RKO (cell line): ENCODE measurements at regions not wholly inside any gene's neighbourhood (a gene's known extent, or its start where the extent isn't known, plus 50 kb on each side); places are given as distances from the start of the nearest gene placed in this dataset.
"Not testable (repeated sequence)": the region's sequence is repeated elsewhere in the genome, so short reads cannot be mapped to it uniquely, and the experiment has no call there.

ENCODE experiments used
- DNase-seq: peaks from one replicate; pipeline ENCODE4 v3.0.0-alpha.2; 2016; ENCODE audit warnings: low spot score

GRCh38 chr3:8311321-8311720, 190.3 kb upstream of the LMCD1 start:
- no peak for DNase-seq

GRCh38 chr3:8312685-8313084, 188.9 kb upstream of the LMCD1 start:
- DNase-seq, result no peak

GRCh38 chr3:8313560-8314267, 187.9 kb upstream of the LMCD1 start:
- no peak for DNase-seq

DNA sequence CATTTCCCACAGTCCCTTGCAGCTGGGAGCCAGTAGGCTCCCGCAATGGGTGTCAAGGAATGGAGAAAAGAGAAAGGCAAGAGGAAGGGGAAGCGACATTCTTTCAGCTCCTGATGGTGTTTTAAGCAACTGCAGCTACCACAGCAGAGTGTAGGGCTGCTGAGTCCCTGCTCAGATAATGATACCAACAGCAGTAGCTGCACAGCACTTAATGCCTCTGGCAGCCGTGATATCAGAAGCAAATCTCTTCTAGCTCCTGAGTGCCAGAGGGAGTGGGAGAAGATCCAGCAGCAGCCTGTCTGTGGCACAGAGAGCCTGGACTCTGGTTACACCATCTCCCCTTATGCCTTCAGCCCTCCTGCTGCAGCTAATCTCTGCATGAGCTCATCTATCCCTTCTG, 186.1 kb upstream of the LMCD1 start:
- DNase-seq, result not testable (repeated sequence)

- no peak for DNase-seq
Observed at GRCh38 chr3:8317661-8318649, 183.7 kb upstream of the LMCD1 start.

GRCh38 chr3:8319935-8320634, 181.5 kb upstream of the LMCD1 start:
- peak; percentile 8 for DNase-seq

GRCh38 chr3:8320711-8321458, 180.7 kb upstream of the LMCD1 start:
- no peak for DNase-seq

DNA sequence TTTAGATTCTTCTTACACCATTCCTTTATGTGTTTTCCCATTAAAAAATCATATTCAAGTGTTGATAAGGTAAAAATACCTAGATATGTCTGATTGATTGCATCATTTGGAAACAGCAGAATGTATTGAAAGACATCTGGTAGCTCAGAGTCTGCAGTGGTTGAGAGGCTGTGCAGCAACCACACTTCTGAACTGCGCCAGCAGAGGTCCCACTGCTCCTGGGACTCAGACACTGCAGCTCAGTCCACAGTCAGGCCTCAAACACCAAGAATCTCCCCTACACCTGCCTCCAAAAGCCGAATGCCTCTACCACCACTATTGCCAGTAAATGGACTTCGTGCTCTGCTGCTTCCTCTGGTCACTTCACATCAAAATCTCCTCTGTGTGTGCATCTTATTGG, 176.9 kb upstream of the LMCD1 start:
- peak; percentile 31 for DNase-seq

DNA sequence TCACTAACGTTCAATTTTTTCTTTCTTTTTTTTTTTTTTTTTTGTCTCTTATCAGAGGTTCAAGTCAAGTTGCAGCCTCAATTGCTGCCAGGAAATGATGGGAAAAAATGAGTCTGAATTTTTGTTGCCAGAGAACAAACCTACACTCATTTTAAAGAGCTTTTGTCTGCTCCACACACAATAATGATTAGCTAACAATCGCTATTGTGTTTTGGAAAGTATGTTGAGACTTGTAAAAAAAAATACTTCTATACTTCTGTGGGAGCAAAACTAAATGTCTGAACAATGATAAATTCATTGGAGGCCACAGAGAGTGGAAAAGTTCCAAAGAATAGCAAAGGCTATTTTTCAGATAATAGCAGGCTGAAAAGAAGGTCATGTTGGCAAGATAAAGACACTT, 176.3 kb upstream of the LMCD1 start:
- no peak for DNase-seq

GRCh38 chr3:8325833-8326232, 175.8 kb upstream of the LMCD1 start:
- DNase-seq, result not testable (repeated sequence)

- no peak for DNase-seq
Observed at GRCh38 chr3:8327739-8328138, 173.9 kb upstream of the LMCD1 start.

DNA sequence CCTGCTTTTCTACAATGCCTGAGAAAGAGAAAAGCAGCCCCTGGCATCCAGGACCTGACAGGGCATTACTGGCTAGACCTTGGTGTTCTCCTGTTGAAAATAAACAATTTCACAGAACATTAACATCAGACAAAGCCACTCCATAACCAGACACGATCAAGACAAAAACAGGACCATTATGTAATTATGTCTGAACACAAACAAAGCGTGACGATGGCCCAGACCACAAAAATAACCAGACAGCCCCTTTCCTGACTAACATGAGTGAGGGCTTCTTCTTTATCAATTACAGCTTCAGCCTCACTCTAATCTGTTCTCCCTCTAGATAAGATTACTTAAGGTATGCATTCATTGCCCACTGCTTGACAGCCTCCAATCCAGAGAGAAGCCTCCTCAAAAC, 172.7 kb upstream of the LMCD1 start:
- DNase-seq, result no peak

DNA sequence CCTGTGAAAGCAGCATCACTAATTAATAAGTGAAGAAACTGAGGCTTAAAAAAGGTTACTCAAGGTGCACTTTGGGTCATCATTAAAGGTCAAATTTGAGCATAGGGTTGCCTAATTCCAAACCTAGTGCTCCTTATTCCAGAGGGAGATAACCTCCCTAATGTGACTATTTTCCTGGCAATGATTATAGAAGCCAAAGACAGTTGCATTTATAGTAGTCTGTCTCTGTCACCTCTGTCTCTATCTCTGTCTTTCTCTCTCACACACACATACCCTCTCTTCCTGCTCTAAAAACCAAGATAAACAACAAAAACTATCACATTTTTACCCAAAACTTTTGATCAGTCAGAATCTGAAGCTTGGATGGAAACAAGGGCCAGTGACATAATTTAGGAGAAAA, 172.0 kb upstream of the LMCD1 start:
- DNase-seq, result no peak

GRCh38 chr3:8336456-8336855, 165.2 kb upstream of the LMCD1 start:
- DNase-seq, result no peak

- DNase-seq, result no peak
Observed at GRCh38 chr3:8338424-8338823, 163.2 kb upstream of the LMCD1 start.

GRCh38 chr3:8341821-8342247, 159.8 kb upstream of the LMCD1 start:
- no peak for DNase-seq

GRCh38 chr3:8343058-8343457, 158.6 kb upstream of the LMCD1 start:
- no peak for DNase-seq

DNA sequence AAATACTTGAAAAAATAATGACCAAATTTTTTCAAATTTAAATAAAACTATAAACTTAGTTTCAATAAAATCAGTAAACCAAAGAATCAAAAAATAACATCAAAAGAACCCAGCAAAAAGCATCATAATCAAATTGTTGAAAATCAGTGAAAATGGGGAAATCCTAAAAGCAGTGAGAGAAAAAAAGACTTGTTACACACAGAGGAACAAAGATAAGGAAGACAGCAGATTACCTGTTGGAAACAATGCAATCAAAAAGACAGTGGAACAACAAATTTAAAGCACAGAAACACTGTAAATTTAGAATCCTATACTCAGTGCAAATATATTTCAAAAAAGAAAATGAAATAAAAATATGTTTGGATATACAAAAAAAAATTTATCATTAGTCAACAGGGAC, 156.2 kb upstream of the LMCD1 start:
- no peak for DNase-seq

GRCh38 chr3:8348076-8348475, 153.5 kb upstream of the LMCD1 start:
- DNase-seq, result no peak

DNA sequence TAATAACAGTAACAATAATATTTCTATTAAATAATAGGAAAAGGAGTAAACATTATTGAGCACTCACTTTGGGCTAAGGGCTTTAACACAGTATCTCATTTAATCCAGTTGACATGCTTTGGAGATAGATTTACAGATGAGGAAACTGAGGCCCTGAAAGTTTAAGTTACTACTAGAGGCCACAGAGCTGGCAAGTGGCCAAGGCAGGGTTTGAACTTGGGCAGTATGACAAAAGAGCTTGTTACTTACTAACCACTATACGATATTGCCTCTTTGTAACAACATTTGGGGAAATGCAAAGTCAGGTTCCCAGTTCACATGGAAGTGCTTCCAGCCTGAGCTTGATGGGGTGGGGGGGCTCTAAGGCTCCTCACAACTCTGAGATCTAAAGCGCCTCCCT, 149.1 kb upstream of the LMCD1 start:
- DNase-seq, result no peak

DNA sequence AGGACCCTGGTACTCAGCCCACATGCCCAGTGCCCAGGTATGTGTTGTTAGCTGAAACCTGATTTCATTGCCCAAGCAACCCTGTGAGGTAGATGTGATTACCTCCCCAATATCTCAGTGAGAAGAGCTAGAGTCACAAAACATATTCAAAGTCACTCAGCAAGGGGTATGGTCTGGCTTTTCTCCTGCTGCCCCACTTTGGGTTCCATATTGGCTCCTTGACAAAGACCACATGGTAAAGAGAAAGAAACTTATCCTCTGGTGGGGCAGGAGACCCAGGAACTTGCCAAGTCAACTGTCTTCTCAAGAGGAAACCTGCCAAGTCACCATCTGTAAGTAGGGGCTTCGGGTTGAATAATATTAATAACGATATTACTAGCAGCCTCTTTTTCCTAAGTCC, 148.3 kb upstream of the LMCD1 start:
- no peak for DNase-seq

- DNase-seq, result no peak
Observed at GRCh38 chr3:8355346-8355745, 146.3 kb upstream of the LMCD1 start.
